OCI-LY1 (cell line): ENCODE measurements at regions not wholly inside any gene's neighbourhood (a gene's known extent, or its start where the extent isn't known, plus 50 kb on each side); places are given as distances from the start of the nearest gene placed in this dataset.

ENCODE experiments used
- EZH2 ChIP-seq: fragments of 200-600 bp; sonication (generic), shearing (Covaris generic); IDR thresholded peaks from 2 replicates; pipeline ENCODE4 v1.8.0; 2017; ENCODE audit warnings: borderline replicate concordance, mixed run types, mild to moderate bottlenecking, antibody characterized with exemption, low read length, moderate library complexity, mixed read lengths
- TF ChIP-seq, protein P1 (sequence below): fragments of 200-600 bp; sonication (generic), shearing (Covaris generic); IDR thresholded peaks from 2 replicates; pipeline ENCODE4 v1.5.1; 2017; ENCODE audit warnings: mild to moderate bottlenecking, antibody characterized with exemption, low read length, moderate library complexity, mixed read lengths

DNA sequence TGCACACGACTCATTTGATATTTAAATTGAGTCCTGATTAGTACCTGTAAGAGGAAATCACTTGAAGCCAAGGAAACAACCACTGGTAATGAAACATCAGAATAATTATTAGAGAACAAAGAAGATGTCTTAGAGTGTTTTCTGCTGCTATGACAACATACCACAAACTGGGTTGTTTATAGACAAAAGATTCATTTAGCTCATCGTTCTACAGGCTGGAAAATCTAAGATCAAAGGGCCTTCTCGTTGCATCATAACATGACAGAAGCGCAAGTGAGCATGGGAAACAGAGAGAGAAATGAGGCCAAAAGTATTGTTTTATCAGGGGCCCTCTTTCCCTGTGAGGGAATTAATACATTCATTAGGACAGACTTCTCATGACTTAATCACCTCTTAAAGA lies 1024.0 kb upstream of the PCDH9 start:
- TF ChIP-seq, protein P1, sequence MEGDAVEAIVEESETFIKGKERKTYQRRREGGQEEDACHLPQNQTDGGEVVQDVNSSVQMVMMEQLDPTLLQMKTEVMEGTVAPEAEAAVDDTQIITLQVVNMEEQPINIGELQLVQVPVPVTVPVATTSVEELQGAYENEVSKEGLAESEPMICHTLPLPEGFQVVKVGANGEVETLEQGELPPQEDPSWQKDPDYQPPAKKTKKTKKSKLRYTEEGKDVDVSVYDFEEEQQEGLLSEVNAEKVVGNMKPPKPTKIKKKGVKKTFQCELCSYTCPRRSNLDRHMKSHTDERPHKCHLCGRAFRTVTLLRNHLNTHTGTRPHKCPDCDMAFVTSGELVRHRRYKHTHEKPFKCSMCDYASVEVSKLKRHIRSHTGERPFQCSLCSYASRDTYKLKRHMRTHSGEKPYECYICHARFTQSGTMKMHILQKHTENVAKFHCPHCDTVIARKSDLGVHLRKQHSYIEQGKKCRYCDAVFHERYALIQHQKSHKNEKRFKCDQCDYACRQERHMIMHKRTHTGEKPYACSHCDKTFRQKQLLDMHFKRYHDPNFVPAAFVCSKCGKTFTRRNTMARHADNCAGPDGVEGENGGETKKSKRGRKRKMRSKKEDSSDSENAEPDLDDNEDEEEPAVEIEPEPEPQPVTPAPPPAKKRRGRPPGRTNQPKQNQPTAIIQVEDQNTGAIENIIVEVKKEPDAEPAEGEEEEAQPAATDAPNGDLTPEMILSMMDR = no peak
- TF ChIP-seq EZH2 = no peak
